ENCODE measurements at regions not wholly inside any gene's neighbourhood (a gene's known extent, or its start where the extent isn't known, plus 50 kb on each side); places are given as distances from the start of the nearest gene placed in this dataset.

GRCh38 chr10:35907548-35907947 is 265.5 kb upstream of the FZD8 start:
- H3K27me3 ChIP-seq (ENCODE audit: control insufficient read depth, insufficient read depth, low read length), result no peaks in the 10 kb centered on the region

DNA sequence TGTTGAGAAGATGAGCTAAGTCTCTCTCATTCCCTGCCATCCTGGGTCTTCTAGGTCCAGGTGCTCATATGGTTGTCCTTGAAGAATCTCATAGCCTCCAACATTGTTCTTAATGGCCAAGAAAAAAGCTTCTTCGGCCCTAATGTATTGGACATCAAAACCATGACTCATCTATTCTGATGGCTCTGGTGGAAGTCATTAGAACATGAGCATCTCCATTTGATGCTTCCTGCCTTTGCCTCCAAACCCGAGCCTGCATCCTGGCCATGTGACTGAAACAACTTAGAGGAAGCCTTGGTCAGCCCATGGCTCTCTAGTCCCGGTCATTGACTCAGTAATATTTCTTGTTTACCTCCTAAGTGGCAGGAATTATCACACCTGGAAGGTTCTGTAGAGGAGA is 264.1 kb upstream of the FZD8 start:
- H2AFZ ChIP-seq (ENCODE audit: low read length), result no peak overlapping the region
- H3K27me3 ChIP-seq (ENCODE audit: control insufficient read depth, insufficient read depth, low read length), result no peaks in the 10 kb centered on the region
- H3K9ac ChIP-seq (ENCODE audit: insufficient read depth, low read length), result no peak overlapping the region
- H3K9me3 ChIP-seq (ENCODE audit: control insufficient read depth, insufficient read depth, low read depth, low read length), result no peaks in the 10 kb centered on the region
- H3K27ac ChIP-seq (ENCODE audit: insufficient read depth, low read length), result no peak overlapping the region
- H3K79me2 ChIP-seq (ENCODE audit: control insufficient read depth, insufficient read depth, low read length), result no peaks in the 10 kb centered on the region
- H3K4me1 ChIP-seq (ENCODE audit: control insufficient read depth, extremely low read depth, insufficient read depth, low read length), result peaks cover 2% of the 10 kb centered on the region
- no peak overlapping the region for H3K4me3 ChIP-seq (replicated peaks in 1 of 4; ENCODE audit: control extremely low read depth in 1 of 4, insufficient read depth in 1 of 4, low read depth in 3 of 4, low read length in 4 of 4)
- H3K36me3 ChIP-seq (ENCODE audit: control insufficient read depth, insufficient read depth, low read length), result no peaks in the 10 kb centered on the region
- no peak for DNase-seq (ENCODE audit: low read depth in 2 of 2)
- H3K4me2 ChIP-seq (ENCODE audit: extremely low read depth, insufficient read depth, low read length), result no peak overlapping the region
- H4K20me1 ChIP-seq (ENCODE audit: control insufficient read depth, extremely low read depth, insufficient read depth, low read length), result no peaks in the 10 kb centered on the region
- TF ChIP-seq, protein P1, sequence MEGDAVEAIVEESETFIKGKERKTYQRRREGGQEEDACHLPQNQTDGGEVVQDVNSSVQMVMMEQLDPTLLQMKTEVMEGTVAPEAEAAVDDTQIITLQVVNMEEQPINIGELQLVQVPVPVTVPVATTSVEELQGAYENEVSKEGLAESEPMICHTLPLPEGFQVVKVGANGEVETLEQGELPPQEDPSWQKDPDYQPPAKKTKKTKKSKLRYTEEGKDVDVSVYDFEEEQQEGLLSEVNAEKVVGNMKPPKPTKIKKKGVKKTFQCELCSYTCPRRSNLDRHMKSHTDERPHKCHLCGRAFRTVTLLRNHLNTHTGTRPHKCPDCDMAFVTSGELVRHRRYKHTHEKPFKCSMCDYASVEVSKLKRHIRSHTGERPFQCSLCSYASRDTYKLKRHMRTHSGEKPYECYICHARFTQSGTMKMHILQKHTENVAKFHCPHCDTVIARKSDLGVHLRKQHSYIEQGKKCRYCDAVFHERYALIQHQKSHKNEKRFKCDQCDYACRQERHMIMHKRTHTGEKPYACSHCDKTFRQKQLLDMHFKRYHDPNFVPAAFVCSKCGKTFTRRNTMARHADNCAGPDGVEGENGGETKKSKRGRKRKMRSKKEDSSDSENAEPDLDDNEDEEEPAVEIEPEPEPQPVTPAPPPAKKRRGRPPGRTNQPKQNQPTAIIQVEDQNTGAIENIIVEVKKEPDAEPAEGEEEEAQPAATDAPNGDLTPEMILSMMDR (conservative IDR thresholded peaks at IDR 0.05 in 1 of 2, IDR thresholded peaks at IDR 0.05 in 1 of 2; ENCODE audit: low read depth in 1 of 2, low read length in 2 of 2), result no peak
- no peak for TF ChIP-seq EZH2 (IDR thresholded peaks at IDR 0.05; ENCODE audit: low read length, missing control alignments)

More at GRCh38 chr10:35907548-35907947, 265.5 kb upstream of the FZD8 start:
- no peak overlapping the region for H2AFZ ChIP-seq (ENCODE audit: low read length)
- H3K4me3 ChIP-seq (replicated peaks in 1 of 4; ENCODE audit: control extremely low read depth in 1 of 4, insufficient read depth in 1 of 4, low read depth in 3 of 4, low read length in 4 of 4), result no peak overlapping the region
- H3K9ac ChIP-seq (ENCODE audit: insufficient read depth, low read length), result no peak overlapping the region
- no peaks in the 10 kb centered on the region for H3K9me3 ChIP-seq (ENCODE audit: control insufficient read depth, insufficient read depth, low read depth, low read length)
- no peaks in the 10 kb centered on the region for H3K79me2 ChIP-seq (ENCODE audit: control insufficient read depth, insufficient read depth, low read length)
- no peak overlapping the region for H3K4me2 ChIP-seq (ENCODE audit: extremely low read depth, insufficient read depth, low read length)
- no peaks in the 10 kb centered on the region for H4K20me1 ChIP-seq (ENCODE audit: control insufficient read depth, extremely low read depth, insufficient read depth, low read length)
- no peaks in the 10 kb centered on the region for H3K36me3 ChIP-seq (ENCODE audit: control insufficient read depth, insufficient read depth, low read length)
- no peak for DNase-seq (ENCODE audit: low read depth in 2 of 2)
- H3K4me1 ChIP-seq (ENCODE audit: control insufficient read depth, extremely low read depth, insufficient read depth, low read length), result peaks cover 5% of the 10 kb centered on the region
- no peak for TF ChIP-seq EZH2 (IDR thresholded peaks at IDR 0.05; ENCODE audit: low read length, missing control alignments)
- TF ChIP-seq, protein P1 (conservative IDR thresholded peaks at IDR 0.05 in 1 of 2, IDR thresholded peaks at IDR 0.05 in 1 of 2; ENCODE audit: low read depth in 1 of 2, low read length in 2 of 2), result no peak
- H3K27ac ChIP-seq (ENCODE audit: insufficient read depth, low read length), result no peak overlapping the region

- no peak overlapping the region for H2AFZ ChIP-seq (ENCODE audit: low read length)
- no peak overlapping the region for H3K9ac ChIP-seq (ENCODE audit: insufficient read depth, low read length)
- no peaks in the 10 kb centered on the region for H3K36me3 ChIP-seq (ENCODE audit: control insufficient read depth, insufficient read depth, low read length)
- H3K79me2 ChIP-seq (ENCODE audit: control insufficient read depth, insufficient read depth, low read length), result no peaks in the 10 kb centered on the region
- no peaks in the 10 kb centered on the region for H3K4me1 ChIP-seq (ENCODE audit: control insufficient read depth, extremely low read depth, insufficient read depth, low read length)
- no peaks in the 10 kb centered on the region for H3K9me3 ChIP-seq (ENCODE audit: control insufficient read depth, insufficient read depth, low read depth, low read length)
- no peak overlapping the region for H3K27ac ChIP-seq (ENCODE audit: insufficient read depth, low read length)
- H3K27me3 ChIP-seq (ENCODE audit: control insufficient read depth, insufficient read depth, low read length), result no peaks in the 10 kb centered on the region
- no peak overlapping the region for H3K4me3 ChIP-seq (replicated peaks in 1 of 4; ENCODE audit: control extremely low read depth in 1 of 4, insufficient read depth in 1 of 4, low read depth in 3 of 4, low read length in 4 of 4)
- no peak for TF ChIP-seq EZH2 (IDR thresholded peaks at IDR 0.05; ENCODE audit: low read length, missing control alignments)
- TF ChIP-seq, protein P1 (conservative IDR thresholded peaks at IDR 0.05 in 1 of 2, IDR thresholded peaks at IDR 0.05 in 1 of 2; ENCODE audit: low read depth in 1 of 2, low read length in 2 of 2), result no peak
- no peak overlapping the region for H3K4me2 ChIP-seq (ENCODE audit: extremely low read depth, insufficient read depth, low read length)
- no peak for DNase-seq (ENCODE audit: low read depth in 2 of 2)
- H4K20me1 ChIP-seq (ENCODE audit: control insufficient read depth, extremely low read depth, insufficient read depth, low read length), result no peaks in the 10 kb centered on the region
These were observed 260.9 kb upstream of the FZD8 start for GRCh38 chr10:35903021-35903420.

All from fibroblast of lung (primary cell).